Glutamatergic neuron (in vitro differentiated cells): ENCODE measurements at regions not wholly inside any gene's neighbourhood (a gene's known extent, or its start where the extent isn't known, plus 50 kb on each side); places are given as distances from the start of the nearest gene placed in this dataset.
A peak's percentile ranks its signal among the peaks of the same experiment; 100 is the strongest.

Experiments used
- DNase-seq: peaks from one replicate; pipeline ENCODE4 v3.0.0; 2022
- H3K27ac Mint-ChIP-seq: one replicate; pipeline ENCODE4 v1.8.0; 2020; ENCODE audit warnings: mild to moderate bottlenecking, mixed read lengths, inconsistent platforms; ENCODE audit not compliant: unreplicated experiment
- H3K27me3 Mint-ChIP-seq: one replicate; pipeline ENCODE4 v1.8.0; 2020; ENCODE audit warnings: mild to moderate bottlenecking, moderate library complexity, mixed read lengths, inconsistent platforms; ENCODE audit not compliant: unreplicated experiment
- H3K36me3 Mint-ChIP-seq: one replicate; pipeline ENCODE4 v1.8.0; 2020; ENCODE audit warnings: mild to moderate bottlenecking, mixed read lengths, inconsistent platforms; ENCODE audit not compliant: unreplicated experiment
- H3K4me1 Mint-ChIP-seq: one replicate; pipeline ENCODE4 v1.8.0; 2020; ENCODE audit warnings: mild to moderate bottlenecking, low read depth, mixed read lengths, inconsistent platforms; ENCODE audit not compliant: unreplicated experiment
- H3K4me3 Mint-ChIP-seq: one replicate; pipeline ENCODE4 v1.8.0; 2020; ENCODE audit warnings: mild to moderate bottlenecking, mixed read lengths, inconsistent platforms; ENCODE audit not compliant: unreplicated experiment
- H3K9me3 Mint-ChIP-seq: one replicate; pipeline ENCODE4 v1.8.0; 2020; ENCODE audit warnings: mild to moderate bottlenecking, moderate library complexity, mixed read lengths, inconsistent platforms; ENCODE audit not compliant: unreplicated experiment
- CTCF ChIP-seq: fragments of 200-600 bp; sonication (generic); IDR thresholded peaks from one replicate; pipeline ENCODE4 v1.5.0; 2021; ENCODE audit not compliant: partially characterized antibody, unreplicated experiment

DNA sequence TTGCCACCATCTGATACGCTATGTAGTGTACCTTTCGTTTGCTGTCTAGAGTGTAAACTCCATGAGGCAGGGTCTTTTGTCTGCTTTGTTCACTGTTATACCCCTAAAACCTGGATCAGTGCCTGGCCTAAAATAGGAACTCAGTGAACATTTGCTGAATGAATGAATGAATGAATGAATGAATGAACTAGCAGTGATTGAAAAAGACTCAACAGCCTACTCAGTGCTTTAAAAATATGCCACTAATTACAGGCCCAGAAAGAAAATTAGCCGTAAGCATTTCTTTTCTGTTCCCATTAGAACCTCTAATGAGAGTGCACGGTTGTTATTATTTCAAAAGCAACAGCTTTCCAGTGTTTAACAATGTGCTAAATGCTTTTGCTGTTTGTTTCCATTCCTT lies 69.3 kb upstream of the SYT6 start:
- Mint-ChIP-seq H3K9me3 (peaks cover 2% of the 10 kb centered on the region), H3K4me1 (peaks cover 14% of the 10 kb centered on the region), H3K4me3 (no peak overlapping the region), H3K36me3 (no peaks in the 10 kb centered on the region), H3K27me3 (peaks cover 3% of the 10 kb centered on the region), H3K27ac (no peak overlapping the region)
- TF ChIP-seq CTCF, result no peak
- no peak for DNase-seq

DNA sequence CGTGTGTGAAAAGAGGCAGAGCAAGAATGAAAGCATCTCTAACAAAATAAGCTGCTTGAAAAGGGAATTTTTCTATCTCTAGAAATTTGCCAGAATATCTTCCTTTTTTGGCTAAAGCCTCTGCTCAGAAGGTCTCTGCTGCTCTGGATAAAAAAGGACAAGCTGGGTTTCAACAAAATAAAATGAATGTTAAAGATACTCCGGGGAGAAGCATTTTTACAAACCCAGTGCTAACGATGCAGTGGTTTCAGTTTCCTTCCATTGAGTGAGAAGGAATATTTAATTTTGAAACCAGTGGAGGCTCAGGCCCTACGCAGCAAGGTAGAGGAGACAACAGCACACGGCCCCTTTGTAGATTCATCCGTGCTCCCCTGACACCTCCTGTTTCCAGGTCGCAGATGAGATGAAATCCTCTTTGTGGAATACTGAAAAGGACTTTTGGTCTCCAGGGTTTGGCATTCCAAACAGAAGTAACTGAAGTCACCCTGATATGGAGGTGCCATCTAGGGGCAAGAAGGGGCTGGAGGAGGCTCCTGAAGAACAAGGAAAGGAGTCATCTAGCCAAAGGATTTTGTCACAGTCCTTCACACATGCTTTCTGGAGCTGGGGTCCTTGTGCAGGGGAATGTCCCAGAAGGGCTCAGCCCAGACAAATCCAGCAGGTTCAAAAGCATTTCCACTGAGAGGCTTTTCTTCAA lies 65.7 kb upstream of the SYT6 start:
- H3K27ac Mint-ChIP-seq, result peak overlapping the region; percentile 0
- H3K4me3 Mint-ChIP-seq, result no peak overlapping the region
- DNase-seq, result no peak
- peaks cover 17% of the 10 kb centered on the region for H3K4me1 Mint-ChIP-seq
- no peaks in the 10 kb centered on the region for H3K9me3 Mint-ChIP-seq
- H3K36me3 Mint-ChIP-seq, result no peaks in the 10 kb centered on the region
- no peak for TF ChIP-seq CTCF
- peaks cover 7% of the 10 kb centered on the region for H3K27me3 Mint-ChIP-seq

GRCh38 chr1:114218361-114219171 lies 64.9 kb upstream of the SYT6 start:
- no peaks in the 10 kb centered on the region for H3K36me3 Mint-ChIP-seq
- TF ChIP-seq CTCF, result no peak
- peak overlapping the region; percentile 26 for H3K4me3 Mint-ChIP-seq
- H3K4me1 Mint-ChIP-seq, result peaks cover 17% of the 10 kb centered on the region
- no peaks in the 10 kb centered on the region for H3K9me3 Mint-ChIP-seq
- no peak for DNase-seq
- H3K27ac Mint-ChIP-seq, result peak overlapping the region; percentile 0
- H3K27me3 Mint-ChIP-seq, result peaks cover 7% of the 10 kb centered on the region

GRCh38 chr1:114216431-114217173 lies 62.9 kb upstream of the SYT6 start:
- peaks cover 9% of the 10 kb centered on the region for H3K27me3 Mint-ChIP-seq
- no peaks in the 10 kb centered on the region for H3K9me3 Mint-ChIP-seq
- no peaks in the 10 kb centered on the region for H3K36me3 Mint-ChIP-seq
- no peak for TF ChIP-seq CTCF
- DNase-seq, result no peak
- peaks cover 17% of the 10 kb centered on the region for H3K4me1 Mint-ChIP-seq
- H3K4me3 Mint-ChIP-seq, result no peak overlapping the region
- no peak overlapping the region for H3K27ac Mint-ChIP-seq
